Natural killer cell (primary cell): ENCODE measurements at regions not wholly inside any gene's neighbourhood (a gene's known extent, or its start where the extent isn't known, plus 50 kb on each side); places are given as distances from the start of the nearest gene placed in this dataset.
A peak's percentile ranks its signal among the peaks of the same experiment; 100 is the strongest.

ENCODE experiments used
- ATAC-seq, 3 donors: fragments of 150-1000 bp in 2 of 3; fragments of 200-7000 bp in 1 of 3; cut with Tn5 transposase; 1 replicate in 1 of 3; 2 replicates in 2 of 3; pipeline ENCODE4 v1.10.0; 2021; ENCODE audit warnings: mild to moderate bottlenecking in 2 of 3, moderate library complexity in 2 of 3
- DNase-seq, 2 donors: peaks; one replicate each; pipeline versions ENCODE4 v3.0.0 to v3.0.0-alpha.2; 2013 to 2021; ENCODE audit warnings: mixed read lengths in 1 of 2
- H3K27ac ChIP-seq: one replicate; pipeline ENCODE4 v1.5.1; 2013; ENCODE audit warnings: mild to moderate bottlenecking, low read length
- H3K27me3 ChIP-seq: one replicate; pipeline ENCODE4 v1.6.1; 2013; ENCODE audit warnings: low read length; ENCODE audit not compliant: control insufficient read depth, insufficient read depth
- H3K36me3 ChIP-seq: one replicate; pipeline ENCODE4 v1.6.1; 2013; ENCODE audit warnings: low read length; ENCODE audit not compliant: control insufficient read depth, insufficient read depth
- H3K4me1 ChIP-seq: one replicate; pipeline ENCODE4 v1.6.1; 2013; ENCODE audit warnings: low read length; ENCODE audit not compliant: control insufficient read depth, insufficient read depth
- H3K4me3 ChIP-seq: one replicate; pipeline ENCODE4 v1.5.1; 2013; ENCODE audit warnings: low read length
- H3K9me3 ChIP-seq: one replicate; pipeline ENCODE4 v1.6.1; 2013; ENCODE audit warnings: low read length; ENCODE audit not compliant: control insufficient read depth, insufficient read depth
- H3K27ac Mint-ChIP-seq, 2 donors: one replicate each; pipeline ENCODE4 v1.8.0; 2022; ENCODE audit warnings: mild to moderate bottlenecking in 2 of 2, mixed read lengths in 2 of 2, moderate library complexity in 1 of 2
- H3K27me3 Mint-ChIP-seq, 2 donors: one replicate each; pipeline ENCODE4 v1.8.0; 2022; ENCODE audit warnings: low read depth in 2 of 2, mixed read lengths in 2 of 2
- H3K36me3 Mint-ChIP-seq: one replicate; pipeline ENCODE4 v1.8.0; 2022; ENCODE audit warnings: mixed read lengths
- H3K4me1 Mint-ChIP-seq, 2 donors: one replicate each; pipeline ENCODE4 v1.8.0; 2022; ENCODE audit warnings: mixed read lengths in 2 of 2
- H3K4me3 Mint-ChIP-seq: one replicate; pipeline ENCODE4 v1.8.0; 2022; ENCODE audit warnings: mild to moderate bottlenecking, moderate library complexity, mixed read lengths
- H3K9me3 Mint-ChIP-seq, 2 donors: one replicate each; pipeline ENCODE4 v1.8.0; 2022; ENCODE audit warnings: mixed read lengths in 2 of 2
- WGBS: methylation state at CpG from one replicate; pipeline ENCODE4 v1.1.7; 2013; ENCODE audit warnings: missing lambda C conversion rate; ENCODE audit not compliant: insufficient coverage; 5-methylcytosine and 5-hydroxymethylcytosine counted together
- intact Hi-C: fragments of 100-400 bp; cut with micrococcal nuclease; formaldehyde crosslinking; loops from one replicate; pipeline ENCODE4 v1.14.2; 2022
- TF ChIP-seq, protein P1 (sequence below): fragments of 200-600 bp; IDR thresholded peaks from one replicate; pipeline ENCODE4 v1.8.0; 2022; ENCODE audit warnings: antibody characterized with exemption

DNA sequence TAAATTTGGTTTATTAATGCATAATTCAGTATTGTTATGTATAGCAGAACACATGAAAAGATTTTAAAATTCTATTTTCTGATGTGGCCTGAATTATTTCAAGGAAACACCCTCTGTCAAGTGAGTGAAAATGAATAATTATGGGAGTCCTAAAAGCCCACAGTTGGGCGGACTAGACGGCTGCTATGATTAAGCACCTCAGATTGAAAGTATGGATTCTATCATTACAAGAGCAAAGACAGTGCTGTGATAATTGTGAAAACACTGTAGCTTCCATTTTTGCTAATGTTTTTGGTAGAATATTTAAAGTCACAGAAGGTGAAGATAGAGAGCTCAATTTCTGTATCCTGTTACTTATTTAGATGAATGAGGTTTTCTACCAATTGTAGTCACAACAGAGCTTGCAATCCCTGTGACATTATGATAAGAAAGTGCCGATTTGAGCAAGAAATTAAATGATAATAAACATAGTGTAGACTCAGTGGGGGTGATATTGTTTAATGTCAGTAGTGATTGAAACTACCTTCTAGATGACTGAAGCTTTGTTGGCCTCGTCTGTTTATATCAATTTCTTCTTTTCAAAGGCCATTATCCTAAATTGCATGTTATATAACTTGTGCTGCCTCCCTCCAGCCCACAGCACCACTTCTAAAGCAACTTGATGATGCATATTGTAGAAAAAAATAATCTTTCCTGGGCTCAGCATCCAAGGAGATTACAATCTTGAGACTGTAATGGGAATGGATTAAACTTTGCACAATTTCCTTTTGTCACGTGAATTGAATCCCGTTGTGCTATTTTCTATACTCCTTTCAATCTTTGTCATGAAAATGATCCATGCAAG, 359.8 kb downstream of the BTG1 start:
- H3K36me3 Mint-ChIP-seq, result peaks cover 6% of the 10 kb centered on the region
- Histone ChIP-seq H3K27me3 (peaks cover 2% of the 10 kb centered on the region), H3K4me3 (no peak overlapping the region), H3K27ac (no peak overlapping the region), H3K9me3 (no peaks in the 10 kb centered on the region), H3K4me1 (no peaks in the 10 kb centered on the region), H3K36me3 (no peaks in the 10 kb centered on the region)
- intact Hi-C loops, result no loop called here
- DNase-seq, result no peak
- no peak overlapping the region for H3K4me3 Mint-ChIP-seq
- peaks cover 9 to 45% of the 10 kb centered on the region in 2 donors for H3K27me3 Mint-ChIP-seq
- ATAC-seq, result no peak
- no peaks in the 10 kb centered on the region for H3K4me1 Mint-ChIP-seq
- peaks cover 0 to 2% of the 10 kb centered on the region in 2 donors for H3K9me3 Mint-ChIP-seq
- WGBS, result 86% methylated on average over 5 of the region's 6 CpGs
- TF ChIP-seq, protein P1, sequence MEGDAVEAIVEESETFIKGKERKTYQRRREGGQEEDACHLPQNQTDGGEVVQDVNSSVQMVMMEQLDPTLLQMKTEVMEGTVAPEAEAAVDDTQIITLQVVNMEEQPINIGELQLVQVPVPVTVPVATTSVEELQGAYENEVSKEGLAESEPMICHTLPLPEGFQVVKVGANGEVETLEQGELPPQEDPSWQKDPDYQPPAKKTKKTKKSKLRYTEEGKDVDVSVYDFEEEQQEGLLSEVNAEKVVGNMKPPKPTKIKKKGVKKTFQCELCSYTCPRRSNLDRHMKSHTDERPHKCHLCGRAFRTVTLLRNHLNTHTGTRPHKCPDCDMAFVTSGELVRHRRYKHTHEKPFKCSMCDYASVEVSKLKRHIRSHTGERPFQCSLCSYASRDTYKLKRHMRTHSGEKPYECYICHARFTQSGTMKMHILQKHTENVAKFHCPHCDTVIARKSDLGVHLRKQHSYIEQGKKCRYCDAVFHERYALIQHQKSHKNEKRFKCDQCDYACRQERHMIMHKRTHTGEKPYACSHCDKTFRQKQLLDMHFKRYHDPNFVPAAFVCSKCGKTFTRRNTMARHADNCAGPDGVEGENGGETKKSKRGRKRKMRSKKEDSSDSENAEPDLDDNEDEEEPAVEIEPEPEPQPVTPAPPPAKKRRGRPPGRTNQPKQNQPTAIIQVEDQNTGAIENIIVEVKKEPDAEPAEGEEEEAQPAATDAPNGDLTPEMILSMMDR, result no peak
- no peak overlapping the region for H3K27ac Mint-ChIP-seq

DNA sequence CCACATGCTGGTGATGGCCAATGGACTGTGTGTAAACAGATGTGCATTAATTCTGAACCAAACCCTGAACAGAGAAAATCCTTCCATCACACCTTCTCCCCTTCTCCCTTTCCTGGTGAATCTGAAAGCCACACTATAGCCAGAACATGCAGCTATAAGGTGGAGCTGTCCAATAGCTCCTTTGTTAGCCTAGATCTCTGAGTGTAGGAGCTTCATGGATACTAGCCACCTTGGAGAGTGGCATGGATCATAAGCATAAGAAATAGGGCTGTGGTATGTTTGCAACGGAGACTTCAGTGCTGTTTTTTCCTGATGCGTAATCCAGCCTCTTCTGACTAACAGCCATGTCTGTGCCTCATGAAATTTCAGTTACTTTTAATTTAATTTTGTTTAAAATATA, 364.5 kb downstream of the BTG1 start:
- intact Hi-C loops, result no loop called here
- Mint-ChIP-seq H3K27ac (no peak overlapping the region), H3K36me3 (no peaks in the 10 kb centered on the region), H3K4me3 (no peak overlapping the region), H3K4me1 (no peaks in the 10 kb centered on the region), H3K9me3 (peaks cover 0 to 2% of the 10 kb centered on the region in 2 donors), H3K27me3 (peaks cover 9 to 62% of the 10 kb centered on the region in 2 donors)
- H3K27ac ChIP-seq, result no peak overlapping the region
- ATAC-seq (no peak), DNase-seq (no peak)
- H3K9me3 ChIP-seq, result no peaks in the 10 kb centered on the region
- no peaks in the 10 kb centered on the region for H3K4me1 ChIP-seq
- WGBS, result 97% methylated on average over 2 of the region's 2 CpGs
- no peaks in the 10 kb centered on the region for H3K27me3 ChIP-seq
- H3K4me3 ChIP-seq, result no peak overlapping the region
- no peaks in the 10 kb centered on the region for H3K36me3 ChIP-seq
- TF ChIP-seq, protein P1, result no peak

DNA sequence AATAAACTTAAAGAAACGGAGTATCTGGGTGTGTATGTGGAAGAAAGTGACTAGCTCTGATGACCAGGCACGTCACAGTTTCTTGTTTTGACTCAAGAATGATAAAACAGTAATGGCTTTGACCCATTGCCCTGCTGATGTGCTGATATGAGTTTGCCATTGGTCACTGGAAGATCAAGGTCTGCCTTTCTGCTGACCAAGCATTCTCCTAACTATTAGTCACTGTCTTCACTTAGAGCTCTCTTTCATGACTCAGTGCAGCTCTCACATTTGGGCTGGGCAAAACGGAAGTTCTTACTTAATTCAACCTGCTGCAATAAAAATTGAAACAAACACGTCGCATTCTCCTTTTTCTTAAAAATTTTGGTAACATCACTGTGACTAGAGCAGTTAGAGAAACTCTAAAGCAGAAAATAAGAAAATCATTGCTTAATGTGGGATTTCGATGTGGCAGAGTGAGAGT, 366.7 kb downstream of the BTG1 start:
- intact Hi-C loops, result no loop called here

More for the DNA sequence above, 366.7 kb downstream of the BTG1 start:
- Histone ChIP-seq H3K9me3 (no peaks in the 10 kb centered on the region), H3K27ac (peak overlapping the region; percentile 5), H3K4me3 (no peak overlapping the region), H3K4me1 (no peaks in the 10 kb centered on the region), H3K36me3 (no peaks in the 10 kb centered on the region), H3K27me3 (no peaks in the 10 kb centered on the region)
- DNase-seq, result peak in 1 of 2 donors; percentile 68
- Mint-ChIP-seq H3K27me3 (peaks cover 9 to 50% of the 10 kb centered on the region in 2 donors), H3K4me3 (no peak overlapping the region), H3K9me3 (peaks cover 0 to 2% of the 10 kb centered on the region in 2 donors), H3K27ac (no peak overlapping the region), H3K4me1 (no peaks in the 10 kb centered on the region), H3K36me3 (no peaks in the 10 kb centered on the region)
- WGBS, result 61% methylated on average over 6 of the region's 6 CpGs
- TF ChIP-seq, protein P1, result no peak
- peak in 2 of 3 donors; percentile 52 to 60 for ATAC-seq
